Activated CD4-positive, alpha-beta T cell treated with anti-CD3 and anti-CD28 coated beads, Interleukin-2, amount 50 U/mL, for 4 hours (primary cell): ENCODE measurements at regions not wholly inside any gene's neighbourhood (a gene's known extent, or its start where the extent isn't known, plus 50 kb on each side); places are given as distances from the start of the nearest gene placed in this dataset.

Experiments
- DNase-seq, 2 experiments: peaks; one replicate each; pipeline ENCODE4 v3.0.0-alpha.2; 2020

DNA sequence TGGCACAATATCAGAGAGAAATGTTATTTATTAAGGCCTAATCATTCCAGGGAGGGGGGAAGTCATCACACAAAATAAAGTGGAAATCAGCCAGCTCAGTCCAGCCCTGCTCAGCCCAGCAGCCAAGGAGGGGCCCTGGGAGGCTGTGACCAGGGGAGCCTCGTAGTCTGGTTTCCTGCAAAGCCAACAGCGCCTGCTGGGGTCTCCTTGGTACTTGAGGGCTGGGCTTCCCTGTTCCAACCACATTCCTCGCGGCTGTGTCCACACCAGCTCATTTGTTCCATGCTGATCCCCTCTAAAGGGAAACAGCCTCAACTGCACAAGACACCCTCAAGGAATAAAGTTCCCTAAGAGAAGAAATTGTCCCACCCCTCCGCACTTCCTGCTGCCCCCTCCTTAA, 154.0 kb downstream of the TMEM132E start:
- DNase-seq = no peak

DNA sequence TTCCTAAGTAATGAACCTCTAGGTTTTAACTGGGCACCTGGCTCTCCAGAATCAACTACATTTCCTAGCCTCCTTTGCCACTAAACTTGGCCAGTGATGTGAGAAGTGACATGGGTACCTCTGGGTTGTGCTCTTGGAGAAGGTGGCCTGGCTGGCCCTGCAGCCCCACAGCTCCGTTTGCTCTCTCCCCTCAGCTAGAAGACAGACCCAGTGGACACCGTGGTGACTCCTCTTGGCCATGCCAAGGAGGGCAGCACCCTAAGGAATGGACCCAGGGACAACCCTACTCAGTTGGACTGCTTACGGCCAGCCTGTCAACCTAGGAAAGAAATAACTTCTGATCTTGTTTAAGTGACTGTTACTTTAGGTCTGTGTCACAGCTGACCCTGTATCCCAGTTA, 151.4 kb downstream of the TMEM132E start:
- no peak for DNase-seq

DNA sequence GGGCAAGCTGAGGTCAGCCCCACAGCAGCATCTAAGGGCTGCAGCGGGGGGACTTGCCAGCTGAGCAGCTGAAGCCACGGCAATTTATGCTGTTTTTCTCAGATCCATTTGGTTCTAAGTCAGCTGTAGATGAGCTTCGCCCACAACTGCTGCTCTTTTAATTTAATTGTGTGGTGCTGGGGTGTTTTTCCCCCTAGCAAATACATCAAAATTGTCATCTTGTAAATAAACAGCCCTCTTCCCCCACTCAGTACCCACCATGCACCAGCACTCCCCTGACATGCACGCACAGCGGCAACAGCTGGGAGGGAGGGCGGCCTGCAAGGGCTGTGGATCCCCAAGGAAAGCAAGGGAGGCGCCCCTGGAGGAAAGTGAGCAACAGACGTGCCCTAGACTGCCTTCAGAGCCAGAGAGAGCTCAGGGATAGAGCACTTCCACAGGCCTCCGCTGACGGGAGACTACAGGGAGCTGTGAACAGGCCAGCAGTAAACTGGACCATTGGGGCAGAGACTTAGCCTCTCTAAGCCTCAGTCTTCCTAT, 149.5 kb downstream of the TMEM132E start:
- no peak for DNase-seq

DNA sequence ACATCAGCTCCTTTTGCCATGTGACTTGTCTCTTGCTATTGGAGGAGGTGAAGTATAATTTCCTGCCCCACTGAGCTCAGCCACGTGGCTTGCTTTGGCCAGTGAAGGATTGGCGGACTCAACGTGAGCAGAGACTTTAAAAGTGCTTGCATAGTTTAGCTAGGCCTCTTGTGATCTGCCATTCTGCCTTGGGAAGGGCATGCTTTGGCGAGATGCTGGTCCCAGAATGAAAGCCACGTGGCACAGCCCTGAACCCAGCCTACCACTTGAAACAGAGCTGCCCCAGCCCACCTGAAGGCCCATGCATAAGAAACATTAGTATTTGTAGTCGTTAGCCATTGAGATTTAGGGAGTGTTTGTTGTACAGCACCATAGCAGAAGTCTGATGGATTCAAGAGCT, 148.2 kb downstream of the TMEM132E start:
- DNase-seq = no peak

DNA sequence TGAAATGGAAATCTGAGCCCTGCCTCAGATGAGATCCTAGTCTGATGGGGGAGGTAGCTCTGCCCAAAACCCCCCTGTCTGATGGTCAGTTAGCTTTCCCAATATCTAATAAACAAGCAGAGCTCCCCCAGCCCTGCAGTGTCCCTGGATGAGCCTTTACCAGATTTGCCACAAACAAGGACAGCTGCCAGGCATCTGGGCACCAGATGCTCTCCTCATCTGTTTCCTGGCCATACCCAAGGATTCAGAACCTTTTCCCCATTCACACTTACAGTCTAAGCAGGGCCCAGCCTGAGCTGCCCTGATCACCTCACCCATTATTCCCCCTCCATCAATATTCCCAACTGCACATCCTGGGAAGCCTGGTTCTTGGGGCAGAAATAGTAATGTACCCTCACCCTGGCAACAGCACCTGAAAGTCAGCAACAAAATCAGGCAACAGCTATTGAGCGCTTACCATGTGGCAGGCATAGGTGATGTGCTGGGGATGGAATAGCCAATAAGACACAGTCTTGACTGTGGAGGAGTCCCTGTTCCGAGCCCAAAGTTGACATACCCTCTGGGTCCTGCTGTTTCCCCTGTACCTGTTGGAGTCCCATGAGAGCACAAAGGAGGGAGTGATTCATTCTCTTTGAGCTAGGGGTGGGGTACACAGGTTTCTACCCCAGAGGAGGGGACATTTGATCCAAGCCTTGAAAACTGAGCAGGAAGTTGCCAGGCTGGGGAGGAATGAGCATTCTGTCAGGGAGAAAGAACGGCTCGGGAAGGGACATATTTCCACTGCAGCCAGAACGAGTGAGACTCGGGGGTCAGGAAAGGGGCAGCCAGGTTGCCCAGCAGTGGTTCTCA, 147.4 kb downstream of the TMEM132E start:
- DNase-seq = no peak

DNA sequence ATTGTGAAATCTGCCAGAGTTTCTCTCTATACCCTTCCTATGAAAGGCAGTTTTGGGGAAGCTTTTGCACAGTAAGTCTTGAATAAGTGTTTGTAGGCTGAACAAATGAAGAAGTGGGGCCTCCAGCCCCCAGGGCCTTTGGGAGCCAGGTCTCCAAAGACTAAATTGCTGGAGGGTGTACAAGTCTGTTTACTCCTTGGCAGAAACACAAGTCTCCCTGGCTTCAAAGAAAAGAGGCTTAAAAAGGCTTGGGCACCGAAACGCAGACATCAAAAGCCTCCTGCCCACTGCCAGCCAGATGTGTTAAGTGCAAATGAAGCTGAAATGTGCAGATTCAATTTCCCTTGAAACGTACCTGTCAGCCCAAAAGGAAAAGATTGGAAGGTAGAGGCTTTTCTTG, 146.3 kb downstream of the TMEM132E start:
- DNase-seq = no peak

DNA sequence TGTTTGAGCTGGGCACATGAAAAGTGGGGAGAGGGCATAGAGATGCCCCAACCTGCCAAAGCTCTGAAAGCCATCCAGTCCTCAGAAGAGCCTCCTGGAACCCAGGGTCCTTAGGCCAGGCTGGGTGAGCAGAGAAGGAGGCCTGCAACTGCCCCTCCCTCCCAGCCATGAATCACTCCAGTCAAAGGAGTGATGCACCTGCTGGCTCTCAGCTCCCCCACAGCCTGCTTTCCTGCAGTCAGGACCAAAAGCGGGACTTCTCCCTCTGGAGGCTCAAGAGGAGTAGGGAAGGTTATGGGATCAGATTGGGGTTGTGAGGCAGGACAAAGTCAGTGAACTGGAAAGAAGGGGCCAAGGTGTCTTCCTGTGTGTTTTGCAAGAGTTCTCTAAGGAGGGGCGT, 145.6 kb downstream of the TMEM132E start:
- no peak for DNase-seq

DNA sequence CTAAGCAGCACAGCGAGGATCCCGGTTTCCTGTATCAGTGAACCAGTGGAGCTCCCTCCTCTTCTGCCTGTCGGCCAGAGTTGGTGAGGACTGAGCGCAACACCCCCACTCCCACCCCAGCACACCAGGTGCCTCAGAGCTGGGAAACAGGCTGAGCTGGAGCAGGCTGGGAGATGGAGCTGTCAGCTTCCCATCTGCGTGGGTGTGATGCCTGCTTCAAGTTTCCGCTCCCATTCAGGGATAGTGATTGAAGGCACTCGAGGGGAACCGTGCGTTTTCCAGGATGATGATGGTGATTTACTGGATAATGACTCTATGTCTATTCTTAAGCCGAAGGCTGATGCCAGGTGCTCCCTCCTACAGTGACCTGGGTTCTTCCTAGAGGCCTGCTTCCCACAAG, 144.5 kb downstream of the TMEM132E start:
- no peak for DNase-seq

DNA sequence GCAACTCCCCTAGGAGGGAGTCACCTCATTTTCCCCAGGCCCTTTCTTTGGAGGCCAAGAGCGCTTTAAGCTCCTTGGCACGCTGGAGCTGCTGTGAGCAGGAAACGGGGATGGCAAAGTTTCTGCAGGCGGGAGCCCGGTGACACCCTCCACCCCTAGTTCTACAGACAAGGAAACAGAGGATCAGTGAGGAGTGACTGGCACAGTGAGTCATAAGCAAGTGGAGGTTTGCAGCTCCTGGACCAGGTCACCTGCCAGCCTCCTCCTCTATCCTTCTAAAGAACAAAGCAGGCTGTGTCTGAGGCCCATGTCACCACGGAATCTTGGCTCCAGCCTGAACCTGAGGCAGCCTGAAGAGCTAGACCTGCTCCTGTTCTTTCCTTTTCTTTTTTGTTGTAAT, 141.9 kb downstream of the TMEM132E start:
- DNase-seq = no peak

DNA sequence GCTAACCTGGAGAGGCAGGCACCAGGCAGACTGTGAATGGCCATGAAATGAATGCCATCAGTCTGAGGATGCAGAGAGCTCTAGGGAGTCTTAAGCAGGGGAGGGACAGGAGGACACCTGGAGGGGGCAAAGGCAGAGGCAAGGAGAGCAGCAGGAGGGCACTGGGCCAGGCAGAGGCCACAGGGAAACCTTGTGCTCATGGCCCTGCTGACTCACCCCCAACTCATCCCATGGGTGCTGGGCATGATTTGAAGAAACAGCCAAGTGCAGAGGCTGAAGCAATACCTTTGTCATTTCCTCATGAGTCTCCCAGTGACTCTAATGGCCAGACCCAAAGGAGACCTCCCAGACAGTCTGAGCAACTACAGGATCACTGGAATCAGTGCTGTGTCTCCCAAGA, 141.4 kb downstream of the TMEM132E start:
- DNase-seq = no peak

DNA sequence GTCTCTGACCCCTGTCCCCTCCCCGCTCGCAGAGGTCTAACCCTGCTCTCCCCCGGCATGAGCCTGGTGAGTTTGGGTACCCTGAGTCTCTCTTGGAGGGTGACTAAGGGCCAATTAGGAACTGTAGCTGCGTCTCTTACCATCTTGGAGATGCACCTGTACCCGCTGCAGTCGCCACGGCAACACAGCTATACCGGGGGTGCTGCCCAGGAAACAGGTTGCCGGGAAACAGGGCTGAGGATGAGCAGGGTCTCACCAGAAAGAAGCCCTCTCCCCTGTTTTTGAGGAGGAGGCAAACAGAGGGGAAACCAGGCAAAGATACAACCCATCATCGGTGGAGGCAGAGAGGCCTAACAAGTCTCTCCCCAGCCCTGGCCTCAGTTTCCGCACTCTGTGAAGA, 140.2 kb downstream of the TMEM132E start:
- no peak for DNase-seq

DNA sequence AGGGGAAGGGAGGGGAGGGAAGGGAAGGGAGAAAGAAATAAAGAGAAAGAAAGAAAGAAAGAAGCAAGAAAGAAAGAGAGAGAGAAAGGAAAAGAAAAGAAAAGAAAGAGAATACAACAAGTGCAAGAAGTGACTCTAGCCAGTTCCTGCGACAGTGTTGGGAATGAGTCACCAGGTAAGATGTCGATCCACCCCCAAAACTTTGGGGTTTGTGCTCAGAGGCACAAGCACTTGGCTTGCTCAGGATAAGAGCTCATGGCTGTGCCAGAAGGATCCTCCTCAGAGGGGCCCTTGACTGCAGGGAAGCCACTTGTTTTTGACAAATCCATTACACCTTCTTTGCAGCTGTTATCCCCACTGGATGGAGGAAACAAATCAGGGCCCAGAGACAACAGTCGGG, 137.7 kb downstream of the TMEM132E start:
- DNase-seq = no peak

DNA sequence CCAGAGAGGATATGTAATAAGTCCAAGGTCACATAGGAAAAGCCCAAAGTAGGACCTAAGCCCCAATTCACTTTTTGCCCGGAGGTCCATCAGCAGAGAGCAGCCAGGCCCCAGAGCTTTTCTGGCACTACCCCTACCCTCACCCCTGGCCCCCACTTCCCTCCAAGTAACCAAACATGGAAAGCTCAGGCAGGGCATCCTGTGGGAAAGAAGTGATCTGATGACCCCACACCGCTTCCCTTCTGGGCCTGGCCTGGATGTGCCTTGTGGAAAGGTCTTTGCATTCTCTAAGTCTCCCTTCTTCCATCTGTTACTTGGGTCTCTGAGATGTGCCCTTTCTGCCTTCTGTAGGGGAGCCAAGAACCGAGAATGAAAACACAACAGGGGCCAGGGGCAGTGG, 136.9 kb downstream of the TMEM132E start:
- no peak for DNase-seq

DNA sequence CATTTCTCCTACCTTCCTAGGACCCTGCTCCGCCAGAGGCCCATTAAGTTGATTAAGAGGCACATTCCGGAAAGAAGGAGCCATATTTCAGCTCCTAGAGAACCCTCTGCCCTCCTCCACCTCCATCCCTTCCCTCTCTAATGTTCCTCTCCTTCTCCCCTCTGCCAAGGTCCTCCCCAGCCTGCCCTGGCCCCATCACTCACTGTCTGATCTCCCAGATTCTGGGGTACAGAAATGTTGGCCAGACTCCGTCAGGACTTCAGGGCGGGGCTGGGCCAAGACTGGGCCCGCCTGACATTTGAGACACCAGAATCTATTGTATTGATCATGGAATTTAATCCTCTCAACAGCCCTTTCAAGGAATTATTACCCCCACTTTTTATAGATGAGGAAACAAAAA, 136.1 kb downstream of the TMEM132E start:
- no peak for DNase-seq

DNA sequence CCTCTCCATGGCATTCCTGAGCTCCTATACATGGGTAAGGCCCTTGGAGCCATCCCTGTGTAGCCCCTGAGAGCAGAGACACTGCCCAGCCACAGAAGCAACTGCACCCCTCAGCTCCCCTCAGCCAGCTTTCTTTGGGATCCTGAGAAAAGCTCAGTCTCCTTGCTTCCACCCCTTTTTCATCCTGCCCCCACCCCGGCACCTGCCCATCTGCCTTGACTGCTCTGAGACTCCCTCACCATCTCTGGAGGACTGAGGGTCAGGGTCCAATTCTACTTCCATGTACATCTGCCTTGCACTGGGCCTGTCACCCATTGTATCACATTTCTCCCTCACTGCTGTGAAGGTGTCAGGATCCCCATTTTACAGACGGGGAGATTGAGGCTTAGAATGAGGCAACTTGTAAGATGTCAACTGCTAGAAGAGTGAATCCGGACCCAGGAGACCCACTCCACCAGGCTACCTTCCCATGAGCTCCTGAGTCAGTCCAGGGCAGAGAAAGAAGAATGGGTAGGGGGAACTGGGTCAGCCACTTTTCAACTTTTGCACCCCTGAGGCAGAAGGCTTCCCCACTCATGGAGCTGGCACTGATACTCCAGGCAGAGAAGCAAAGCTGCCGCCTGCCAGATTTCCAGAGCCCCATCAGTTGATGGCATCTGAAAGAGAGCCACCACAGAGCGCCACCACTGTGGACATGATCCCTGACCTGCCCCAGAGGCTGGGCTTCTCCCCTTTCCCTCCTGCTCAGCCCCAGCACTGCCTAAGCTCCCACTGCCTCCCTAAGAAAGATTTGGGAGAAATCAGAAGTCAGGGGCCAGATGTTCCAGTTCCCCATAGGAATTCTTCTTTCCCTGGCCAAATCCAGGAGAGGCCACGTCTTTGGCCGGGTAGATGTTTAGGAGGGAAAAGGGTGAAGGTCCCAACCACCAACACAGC, 135.4 kb downstream of the TMEM132E start:
- DNase-seq = no peak

DNA sequence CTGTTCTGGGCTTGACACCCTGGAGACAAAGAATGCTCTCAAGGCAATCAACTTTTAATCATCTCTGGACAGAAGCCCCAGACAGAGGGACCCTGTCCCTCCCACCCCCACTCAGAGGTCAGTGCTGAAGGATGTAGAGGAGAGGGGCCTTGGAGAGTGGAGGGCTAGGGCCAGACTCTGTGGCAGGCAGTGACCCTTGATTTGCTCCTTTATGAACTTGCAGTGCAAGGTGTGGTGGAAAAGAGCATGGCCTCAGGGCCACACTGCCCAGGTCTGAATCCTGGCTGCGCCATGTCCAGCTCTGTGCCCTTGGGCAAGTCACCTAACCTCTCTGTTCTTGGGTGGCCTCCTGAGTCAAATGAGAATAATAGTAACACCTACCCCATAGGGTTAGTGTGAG, 134.3 kb downstream of the TMEM132E start:
- DNase-seq = no peak

DNA sequence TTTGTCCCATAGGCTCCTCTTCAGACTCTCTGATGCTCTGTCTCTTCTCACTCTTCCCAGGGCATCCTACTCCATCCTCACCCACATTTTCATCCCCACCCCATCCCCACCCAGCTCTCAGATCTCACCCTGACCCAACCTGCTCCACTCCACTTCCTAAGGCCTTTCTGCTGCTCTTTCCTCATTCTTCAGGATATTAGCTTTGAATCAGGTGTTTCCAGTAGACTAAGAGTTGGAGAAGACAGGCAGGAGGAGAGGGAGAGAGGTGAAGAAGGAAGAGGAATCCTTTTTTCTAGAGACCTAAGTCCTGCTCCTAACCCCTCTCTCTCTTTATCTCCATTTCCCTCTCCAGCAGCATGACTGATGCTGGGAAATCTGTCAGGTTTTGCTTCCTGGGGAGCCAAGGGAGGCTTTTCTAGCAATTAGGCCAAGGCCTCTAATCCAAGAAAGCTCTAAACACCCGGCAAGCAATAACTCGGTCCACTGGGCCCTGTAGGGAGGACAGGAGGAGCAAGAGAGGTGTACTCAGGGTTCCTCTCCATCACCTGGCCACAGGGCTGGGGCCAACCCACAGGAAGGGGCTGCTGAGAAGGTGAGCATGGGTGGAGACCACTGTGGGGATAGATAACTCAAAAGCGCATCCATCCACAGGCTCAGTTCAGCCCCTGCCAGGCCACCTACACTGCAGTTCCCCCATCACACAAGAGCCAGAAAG, 133.3 kb downstream of the TMEM132E start:
- no peak for DNase-seq

DNA sequence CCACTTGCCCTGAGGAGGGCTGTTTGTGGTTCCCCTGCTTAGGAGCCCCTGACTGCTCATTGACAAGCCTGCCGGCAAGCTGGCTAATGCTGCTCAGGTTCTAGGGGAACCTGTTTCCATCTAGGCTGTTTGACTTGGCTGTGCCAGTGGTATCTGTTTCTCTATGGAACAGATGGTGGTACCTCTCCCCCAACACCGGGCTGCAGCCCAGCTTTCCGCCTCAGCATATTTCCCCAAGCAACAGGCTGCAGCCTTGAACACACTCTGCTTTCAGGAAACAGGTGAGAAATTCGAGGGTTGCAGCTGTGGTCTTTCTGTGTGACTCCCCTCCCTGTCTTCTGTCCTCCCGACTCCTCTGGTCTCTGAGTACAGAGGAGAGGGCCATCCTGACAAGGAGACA, 132.3 kb downstream of the TMEM132E start:
- no peak for DNase-seq

DNA sequence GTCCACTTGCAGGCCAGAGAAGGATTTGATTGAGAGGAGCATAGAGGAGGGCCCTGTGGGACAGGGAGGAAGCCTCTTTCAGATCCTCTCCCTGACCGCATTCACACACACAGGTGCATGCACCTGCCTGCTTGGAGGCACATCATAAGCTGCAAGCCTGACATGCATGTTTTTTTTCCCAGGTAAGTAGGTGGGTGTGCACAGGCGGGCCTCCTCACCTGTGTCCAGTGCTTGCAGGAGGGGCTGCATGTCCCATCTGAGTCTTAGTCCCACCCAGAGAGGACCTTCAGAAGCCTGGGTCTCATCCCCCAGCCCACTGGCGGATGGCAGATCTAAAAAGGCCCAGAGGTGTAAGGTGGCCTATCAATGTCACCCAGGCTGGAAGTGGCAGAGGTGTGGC, 130.8 kb downstream of the TMEM132E start:
- DNase-seq = no peak

DNA sequence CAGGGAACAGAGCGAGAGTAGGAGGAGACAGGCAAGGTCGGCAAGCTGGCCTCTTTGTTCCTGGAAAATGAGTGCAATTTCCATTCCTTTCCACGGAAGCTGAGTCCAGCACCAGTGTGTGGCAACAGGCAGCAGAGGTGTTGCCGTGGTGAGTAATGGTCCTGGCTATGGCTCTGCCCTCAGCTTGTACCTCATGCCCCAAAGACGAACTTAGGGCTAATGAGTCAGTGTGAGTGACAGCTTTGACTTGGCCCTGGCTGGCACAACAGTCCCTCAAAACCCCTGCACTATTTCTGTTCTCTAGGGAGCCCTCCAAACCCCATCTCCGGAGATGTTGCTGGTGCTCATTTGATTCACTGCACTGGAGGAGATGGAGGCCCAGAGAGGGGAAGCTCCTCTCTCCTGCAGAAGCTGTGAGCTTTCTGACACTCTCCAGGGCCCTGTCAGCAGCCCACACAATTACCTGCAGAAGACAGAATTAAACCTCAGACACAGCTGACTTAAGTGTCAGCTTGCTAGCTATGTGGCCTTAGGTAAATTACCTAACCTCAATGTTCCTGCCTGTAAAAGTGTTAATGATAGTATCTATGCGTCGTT, 129.9 kb downstream of the TMEM132E start:
- DNase-seq = no peak

DNA sequence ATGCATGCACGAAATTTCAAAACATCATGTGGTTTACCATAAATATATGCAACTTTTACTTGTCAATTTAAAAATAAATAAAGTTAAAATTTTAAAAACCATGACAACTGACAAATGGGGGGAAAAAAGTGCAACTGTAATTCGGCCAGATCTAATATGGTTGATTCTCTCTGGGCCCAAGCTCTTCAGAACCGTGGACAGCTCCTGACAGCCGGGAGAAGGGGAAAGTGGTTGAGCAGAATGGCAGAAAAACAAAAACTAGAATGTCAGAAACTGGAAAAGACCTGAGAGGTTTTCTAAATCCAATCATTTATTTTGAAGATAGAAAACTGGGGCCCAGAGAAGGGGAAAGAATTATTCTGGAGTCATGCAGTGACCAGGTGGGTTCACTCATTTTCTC, 126.6 kb downstream of the TMEM132E start:
- no peak for DNase-seq

DNA sequence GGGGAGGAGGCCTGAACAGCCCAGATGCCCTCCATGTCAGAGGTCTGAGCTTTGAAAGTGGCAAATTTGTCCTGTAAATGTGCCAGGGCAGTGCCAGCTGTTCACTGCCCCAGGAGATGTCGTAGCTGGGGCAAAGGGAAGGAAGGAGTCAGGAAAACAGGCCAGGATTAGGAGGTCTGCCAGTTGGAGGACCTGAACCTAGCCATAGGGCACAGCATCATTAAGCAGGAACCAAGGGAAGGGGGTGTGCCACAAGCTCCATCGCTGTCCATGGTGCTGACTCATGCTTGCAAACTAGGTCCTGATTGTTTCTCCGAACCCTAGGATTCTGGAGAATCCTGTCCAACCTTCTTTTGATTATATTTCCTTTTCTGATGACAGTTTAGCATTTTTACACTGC, 124.2 kb downstream of the TMEM132E start:
- peak in 1 of 2 experiments; percentile 2 for DNase-seq

DNA sequence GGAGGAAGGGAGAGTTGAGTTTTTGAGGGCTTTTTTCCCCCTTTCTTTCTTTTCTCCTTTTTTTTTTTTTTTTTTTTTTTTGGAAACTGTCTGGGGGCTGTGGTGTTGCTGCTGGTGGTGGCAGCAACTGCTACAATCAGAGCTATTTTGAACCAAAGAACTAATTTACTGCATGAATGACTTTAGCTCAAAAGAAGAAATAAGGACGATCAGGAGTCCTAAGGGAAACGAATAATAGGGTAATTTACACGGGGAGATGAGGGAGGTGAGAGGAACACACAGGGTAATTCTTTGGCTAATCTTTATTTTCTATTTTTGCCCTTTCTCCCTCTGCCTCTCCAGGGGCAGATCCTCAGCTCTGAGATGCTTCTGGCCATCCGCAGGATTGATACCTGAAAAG, 119.8 kb downstream of the TMEM132E start:
- no peak for DNase-seq
